Loucy (cell line): ENCODE measurements at regions not wholly inside any gene's neighbourhood (a gene's known extent, or its start where the extent isn't known, plus 50 kb on each side); places are given as distances from the start of the nearest gene placed in this dataset.

Experiments
- H2AFZ ChIP-seq: fragments of 200-600 bp; sonication (generic); 2 replicates; pipeline ENCODE4 v1.6.0; 2016; ENCODE audit warnings: antibody characterized with exemption, mild to moderate bottlenecking, low read length, moderate library complexity
- H3F3A ChIP-seq: fragments of 200-600 bp; 2 replicates; pipeline ENCODE4 v1.6.0; 2016; ENCODE audit warnings: antibody characterized with exemption, low read depth, mild to moderate bottlenecking
- H3K27me3 ChIP-seq: fragments of 200-600 bp; sonication (generic); 2 replicates; pipeline ENCODE4 v1.6.1; 2014; ENCODE audit warnings: low read length, mild to moderate bottlenecking; ENCODE audit not compliant: insufficient read depth, poor library complexity, severe bottlenecking
- H3K36me3 ChIP-seq: fragments of 200-600 bp; sonication (generic); 2 replicates; pipeline ENCODE4 v1.6.1; 2016; ENCODE audit warnings: low read length; ENCODE audit not compliant: insufficient read depth
- H3K4me1 ChIP-seq: fragments of 200-600 bp; sonication (generic); 2 replicates; pipeline ENCODE4 v1.5.1; 2014; ENCODE audit warnings: low read length, mild to moderate bottlenecking; ENCODE audit not compliant: insufficient read depth, poor library complexity, severe bottlenecking
- H3K4me2 ChIP-seq: fragments of 200-600 bp; sonication (generic); 2 replicates; pipeline ENCODE4 v1.6.0; 2014; ENCODE audit warnings: antibody characterized with exemption, low read length, low read depth, mild to moderate bottlenecking; ENCODE audit not compliant: poor library complexity, severe bottlenecking
- H3K4me3 ChIP-seq: fragments of 200-600 bp; sonication (generic); 2 replicates; pipeline ENCODE4 v1.5.1; 2014; ENCODE audit warnings: low read length, mild to moderate bottlenecking, mixed read lengths; ENCODE audit not compliant: poor library complexity, severe bottlenecking
- H3K79me2 ChIP-seq: fragments of 200-600 bp; sonication (generic); 2 replicates; pipeline ENCODE4 v1.6.1; 2014; ENCODE audit warnings: low read length; ENCODE audit not compliant: insufficient read depth
- H3K9ac ChIP-seq: fragments of 200-600 bp; sonication (generic); 2 replicates; pipeline ENCODE4 v1.6.0; 2014; ENCODE audit warnings: mild to moderate bottlenecking, low read depth, low read length, moderate library complexity; ENCODE audit not compliant: poor library complexity, severe bottlenecking
- H3K9me2 ChIP-seq: fragments of 200-600 bp; sonication (generic); replicated peaks from 2 replicates; pipeline ENCODE4 v1.6.1; 2016; ENCODE audit warnings: low read depth, low read length, mixed read lengths
- H3K9me3 ChIP-seq: fragments of 200-600 bp; sonication (generic); 2 replicates; pipeline ENCODE4 v1.6.1; 2014; ENCODE audit warnings: mild to moderate bottlenecking, antibody characterized with exemption, low read length, low read depth; ENCODE audit not compliant: insufficient read depth
- H4K20me1 ChIP-seq: fragments of 200-600 bp; sonication (generic); 2 replicates; pipeline ENCODE4 v1.6.0; 2014; ENCODE audit warnings: antibody characterized with exemption, low read length, mild to moderate bottlenecking; ENCODE audit not compliant: insufficient read depth, poor library complexity, severe bottlenecking
- CTCF ChIP-seq: fragments of 200-600 bp; sonication (generic); conservative IDR thresholded peaks from 2 replicates; pipeline ENCODE4 v1.5.1; 2014; ENCODE audit warnings: mild to moderate bottlenecking, antibody characterized with exemption, low read length
- EZH2phosphoT487 ChIP-seq: fragments of 200-600 bp; IDR thresholded peaks from 2 replicates; pipeline ENCODE4 v1.6.1; 2018; ENCODE audit warnings: antibody characterized with exemption, mild to moderate bottlenecking, moderate library complexity, borderline replicate concordance

DNA sequence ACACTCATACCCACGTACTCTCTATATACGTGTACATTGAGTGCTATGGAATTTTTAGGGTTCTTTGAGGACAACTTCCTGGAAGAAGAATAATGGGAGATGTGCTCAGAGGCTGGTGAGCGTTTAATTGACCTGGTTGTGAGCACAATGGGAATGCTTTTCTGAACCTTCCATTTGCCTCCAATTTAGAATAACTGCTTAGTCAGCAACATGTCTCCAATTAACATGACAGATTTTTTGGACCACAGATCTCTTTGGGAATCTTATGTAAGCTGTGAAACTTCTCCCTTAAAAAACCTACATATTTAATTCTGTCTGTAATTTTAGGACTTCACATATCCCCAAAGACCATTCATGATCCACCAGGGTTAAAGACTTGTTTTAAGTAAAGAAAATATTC is 166.7 kb upstream of the TNP1 start:
- no peaks in the 10 kb centered on the region for H3K9me2 ChIP-seq
- H2AFZ ChIP-seq, result no peak overlapping the region
- H3K4me2 ChIP-seq, result no peak overlapping the region

DNA sequence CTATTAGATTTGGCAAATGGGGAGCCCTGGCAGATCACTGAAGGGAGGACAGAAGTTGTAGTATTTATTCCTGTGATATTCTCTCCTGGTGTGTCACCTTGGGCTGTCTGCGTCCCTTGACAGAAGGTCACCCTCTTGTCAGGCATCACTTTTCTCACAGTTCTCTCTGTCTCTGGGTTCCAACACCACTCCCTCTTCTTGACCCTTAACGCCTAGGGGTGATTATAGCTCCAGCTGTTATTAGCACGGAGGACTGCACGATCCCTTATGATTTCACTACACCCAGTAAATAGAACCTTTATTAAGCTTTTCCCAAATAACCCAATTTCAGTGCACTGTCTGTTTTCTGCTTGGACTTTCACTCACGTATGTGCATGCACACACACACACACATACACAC is 166.3 kb upstream of the TNP1 start:
- Histone ChIP-seq H3K4me3 (no peak overlapping the region), H3K36me3 (no peaks in the 10 kb centered on the region), H3K4me2 (no peak overlapping the region), H3K9me3 (no peaks in the 10 kb centered on the region), H3K9ac (no peak overlapping the region), H3K27me3 (no peaks in the 10 kb centered on the region), H3K4me1 (no peaks in the 10 kb centered on the region), H3F3A (no peaks in the 10 kb centered on the region), H3K79me2 (no peaks in the 10 kb centered on the region), H2AFZ (no peak overlapping the region), H3K9me2 (no peaks in the 10 kb centered on the region), H4K20me1 (no peaks in the 10 kb centered on the region)
- TF ChIP-seq EZH2phosphoT487 (no peak), CTCF (no peak)

More for the DNA sequence above, 166.7 kb upstream of the TNP1 start:
- Histone ChIP-seq H4K20me1 (no peaks in the 10 kb centered on the region), H3K4me1 (no peaks in the 10 kb centered on the region), H3K9ac (no peak overlapping the region), H3K4me3 (no peak overlapping the region), H3K36me3 (no peaks in the 10 kb centered on the region), H3K9me3 (no peaks in the 10 kb centered on the region), H3K79me2 (no peaks in the 10 kb centered on the region), H3K27me3 (no peaks in the 10 kb centered on the region), H3F3A (no peaks in the 10 kb centered on the region)
- TF ChIP-seq CTCF (no peak), EZH2phosphoT487 (no peak)

DNA sequence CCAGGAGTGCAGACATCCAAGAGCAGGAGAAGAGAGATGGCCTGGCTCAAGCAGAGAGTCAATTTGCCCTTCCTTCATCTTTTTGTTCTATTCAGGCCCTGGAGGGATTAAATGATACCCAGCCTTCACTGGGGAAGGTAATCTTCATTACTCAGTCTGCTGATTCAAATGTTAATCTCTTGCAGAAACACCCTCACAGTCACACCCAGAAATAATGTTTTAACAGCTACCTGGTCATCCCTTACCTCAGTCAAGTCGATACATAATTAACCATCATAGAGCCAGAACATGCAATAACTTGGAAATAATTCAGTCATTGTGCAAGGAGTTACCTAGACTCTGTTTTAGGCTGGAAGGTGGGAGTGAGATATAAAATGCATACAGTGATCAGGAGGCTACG is 163.7 kb upstream of the TNP1 start:
- H2AFZ ChIP-seq, result no peak overlapping the region
- no peaks in the 10 kb centered on the region for H3K36me3 ChIP-seq
- no peak overlapping the region for H3K9ac ChIP-seq
- H3F3A ChIP-seq, result no peaks in the 10 kb centered on the region
- no peaks in the 10 kb centered on the region; the same call in 1 of the 2 replicates for H3K9me3 ChIP-seq
- H3K4me3 ChIP-seq, result no peak overlapping the region
- no peaks in the 10 kb centered on the region for H3K79me2 ChIP-seq
- TF ChIP-seq CTCF (no peak), EZH2phosphoT487 (no peak)
- no peaks in the 10 kb centered on the region for H3K9me2 ChIP-seq
- H4K20me1 ChIP-seq, result no peaks in the 10 kb centered on the region
- no peaks in the 10 kb centered on the region for H3K4me1 ChIP-seq
- H3K27me3 ChIP-seq, result no peaks in the 10 kb centered on the region
- no peak overlapping the region for H3K4me2 ChIP-seq
